Memory B cell (primary cell): ENCODE measurements at regions not wholly inside any gene's neighbourhood (a gene's known extent, or its start where the extent isn't known, plus 50 kb on each side); places are given as distances from the start of the nearest gene placed in this dataset.
A peak's percentile ranks its signal among the peaks of the same experiment; 100 is the strongest.
"Not testable (repeated sequence)": the region's sequence is repeated elsewhere in the genome, so short reads cannot be mapped to it uniquely, and the experiment has no call there.

Experiments
- ATAC-seq: fragments of 150-1000 bp; cut with Tn5 transposase; 2 replicates; pipeline ENCODE4 v1.10.0; 2021; ENCODE audit warnings: low read depth, mild to moderate bottlenecking, moderate library complexity
- DNase-seq, 2 donors: peaks; one replicate each; pipeline ENCODE4 v3.0.0; 2022; ENCODE audit warnings: low spot score in 2 of 2
- H3K27ac Mint-ChIP-seq: one replicate; pipeline ENCODE4 v1.8.0; 2022; ENCODE audit warnings: mild to moderate bottlenecking, moderate library complexity, mixed read lengths
- H3K27me3 Mint-ChIP-seq: one replicate; pipeline ENCODE4 v1.8.0; 2022; ENCODE audit warnings: mixed read lengths
- H3K36me3 Mint-ChIP-seq: one replicate; pipeline ENCODE4 v1.8.0; 2022; ENCODE audit warnings: mild to moderate bottlenecking, mixed read lengths
- H3K4me1 Mint-ChIP-seq: one replicate; pipeline ENCODE4 v1.8.0; 2022; ENCODE audit warnings: mixed read lengths
- H3K4me3 Mint-ChIP-seq: one replicate; pipeline ENCODE4 v1.8.0; 2022; ENCODE audit warnings: mild to moderate bottlenecking, moderate library complexity, mixed read lengths
- H3K9me3 Mint-ChIP-seq: one replicate; pipeline ENCODE4 v1.8.0; 2022; ENCODE audit warnings: mixed read lengths

GRCh38 chr7:149670288-149670687, 103.1 kb downstream of the ZNF467 start:
- no peak for DNase-seq
- H3K27me3 Mint-ChIP-seq, result peaks cover 20% of the 10 kb centered on the region

GRCh38 chr7:149669121-149669818, 104.1 kb downstream of the ZNF467 start:
- Mint-ChIP-seq H3K4me3 (no peak overlapping the region), H3K27ac (no peak overlapping the region), H3K9me3 (no peaks in the 10 kb centered on the region), H3K4me1 (no peaks in the 10 kb centered on the region), H3K27me3 (peaks cover 18% of the 10 kb centered on the region), H3K36me3 (no peaks in the 10 kb centered on the region)
- peak; percentile 22 for ATAC-seq
- no peak for DNase-seq

More at GRCh38 chr7:149670288-149670687, 103.1 kb downstream of the ZNF467 start:
- Mint-ChIP-seq H3K27ac (no peak overlapping the region), H3K36me3 (no peaks in the 10 kb centered on the region), H3K4me3 (no peak overlapping the region), H3K4me1 (no peaks in the 10 kb centered on the region), H3K9me3 (no peaks in the 10 kb centered on the region)
- ATAC-seq, result no peak

- Mint-ChIP-seq H3K27me3 (peaks cover 19% of the 10 kb centered on the region), H3K27ac (no peak overlapping the region), H3K9me3 (peaks cover 6% of the 10 kb centered on the region), H3K4me3 (no peak overlapping the region), H3K36me3 (no peaks in the 10 kb centered on the region), H3K4me1 (no peaks in the 10 kb centered on the region)
- ATAC-seq (no peak), DNase-seq (no peak)
Observed at GRCh38 chr7:149666360-149666945, 106.9 kb downstream of the ZNF467 start.

GRCh38 chr7:149665618-149666017, 107.8 kb downstream of the ZNF467 start:
- not testable (repeated sequence) for H3K4me3 Mint-ChIP-seq, H3K4me1 Mint-ChIP-seq, H3K36me3 Mint-ChIP-seq, ATAC-seq, H3K27ac Mint-ChIP-seq, H3K9me3 Mint-ChIP-seq, DNase-seq
- peaks cover 19% of the 10 kb centered on the region for H3K27me3 Mint-ChIP-seq

GRCh38 chr7:149664666-149665065, 108.7 kb downstream of the ZNF467 start:
- ATAC-seq, result no peak
- Mint-ChIP-seq H3K36me3 (no peaks in the 10 kb centered on the region), H3K4me3 (no peak overlapping the region), H3K27me3 (peaks cover 19% of the 10 kb centered on the region), H3K27ac (no peak overlapping the region), H3K4me1 (no peaks in the 10 kb centered on the region), H3K9me3 (peaks cover 6% of the 10 kb centered on the region)
- DNase-seq, result no peak

GRCh38 chr7:149664176-149664575, 109.2 kb downstream of the ZNF467 start:
- peaks cover 8% of the 10 kb centered on the region for H3K9me3 Mint-ChIP-seq
- no peak overlapping the region for H3K4me3 Mint-ChIP-seq
- H3K27me3 Mint-ChIP-seq, result peaks cover 17% of the 10 kb centered on the region
- no peak overlapping the region for H3K27ac Mint-ChIP-seq
- DNase-seq (no peak), ATAC-seq (no peak)
- no peaks in the 10 kb centered on the region for H3K4me1 Mint-ChIP-seq
- H3K36me3 Mint-ChIP-seq, result no peaks in the 10 kb centered on the region

GRCh38 chr7:149662591-149663095, 110.7 kb downstream of the ZNF467 start:
- peaks cover 8% of the 10 kb centered on the region for H3K9me3 Mint-ChIP-seq
- no peaks in the 10 kb centered on the region for H3K4me1 Mint-ChIP-seq
- peaks cover 17% of the 10 kb centered on the region for H3K27me3 Mint-ChIP-seq
- ATAC-seq (peak; percentile 67), DNase-seq (peak; percentile 15 to 48)
- no peak overlapping the region for H3K4me3 Mint-ChIP-seq
- no peak overlapping the region for H3K27ac Mint-ChIP-seq
- no peaks in the 10 kb centered on the region for H3K36me3 Mint-ChIP-seq

- Mint-ChIP-seq H3K4me3 (no peak overlapping the region), H3K4me1 (no peaks in the 10 kb centered on the region), H3K27me3 (peaks cover 6% of the 10 kb centered on the region), H3K27ac (no peak overlapping the region), H3K9me3 (peaks cover 13% of the 10 kb centered on the region), H3K36me3 (peaks cover 2% of the 10 kb centered on the region)
- DNase-seq, result no peak
- ATAC-seq, result no peak
Observed at GRCh38 chr7:149655784-149656183, 117.6 kb downstream of the ZNF467 start.

- Mint-ChIP-seq H3K9me3 (peaks cover 13% of the 10 kb centered on the region), H3K27ac (no peak overlapping the region), H3K4me1 (no peaks in the 10 kb centered on the region), H3K36me3 (peaks cover 2% of the 10 kb centered on the region), H3K27me3 (peaks cover 8% of the 10 kb centered on the region), H3K4me3 (no peak overlapping the region)
- no peak for ATAC-seq
- DNase-seq, result no peak
Observed at GRCh38 chr7:149654588-149654987, 118.8 kb downstream of the ZNF467 start.

- peaks cover 16% of the 10 kb centered on the region for H3K27me3 Mint-ChIP-seq
- not testable (repeated sequence) for H3K4me3 Mint-ChIP-seq, H3K4me1 Mint-ChIP-seq
Observed at GRCh38 chr7:149650190-149650589, 123.2 kb downstream of the ZNF467 start.

GRCh38 chr7:149644754-149645153, 128.6 kb downstream of the ZNF467 start:
- Mint-ChIP-seq H3K4me3 (no peak overlapping the region), H3K4me1 (no peaks in the 10 kb centered on the region), H3K27ac (no peak overlapping the region), H3K27me3 (peaks cover 15% of the 10 kb centered on the region), H3K9me3 (no peaks in the 10 kb centered on the region), H3K36me3 (no peaks in the 10 kb centered on the region)
- DNase-seq, result no peak
- ATAC-seq, result no peak

More at GRCh38 chr7:149650190-149650589, 123.2 kb downstream of the ZNF467 start:
- not testable (repeated sequence) for H3K36me3 Mint-ChIP-seq, H3K27ac Mint-ChIP-seq, ATAC-seq, DNase-seq
- H3K9me3 Mint-ChIP-seq, result peaks cover 12% of the 10 kb centered on the region

- Mint-ChIP-seq H3K36me3 (no peaks in the 10 kb centered on the region), H3K27ac (no peak overlapping the region), H3K4me3 (no peak overlapping the region), H3K9me3 (no peaks in the 10 kb centered on the region), H3K27me3 (peaks cover 13% of the 10 kb centered on the region), H3K4me1 (no peaks in the 10 kb centered on the region)
- DNase-seq, result no peak
- no peak for ATAC-seq
Observed at GRCh38 chr7:149642589-149642988, 130.8 kb downstream of the ZNF467 start.

- Mint-ChIP-seq H3K27me3 (peaks cover 15% of the 10 kb centered on the region), H3K4me3 (no peak overlapping the region), H3K4me1 (no peaks in the 10 kb centered on the region), H3K36me3 (no peaks in the 10 kb centered on the region), H3K27ac (no peak overlapping the region), H3K9me3 (no peaks in the 10 kb centered on the region)
- no peak for DNase-seq
- ATAC-seq, result no peak
Observed at GRCh38 chr7:149638566-149639320, 134.6 kb downstream of the ZNF467 start.

- H3K4me1 Mint-ChIP-seq, result no peaks in the 10 kb centered on the region
- H3K36me3 Mint-ChIP-seq, result no peaks in the 10 kb centered on the region
- H3K27ac Mint-ChIP-seq, result no peak overlapping the region
- no peak for ATAC-seq
- peaks cover 15% of the 10 kb centered on the region for H3K27me3 Mint-ChIP-seq
- DNase-seq, result no peak
- no peak overlapping the region for H3K4me3 Mint-ChIP-seq
- no peaks in the 10 kb centered on the region for H3K9me3 Mint-ChIP-seq
Observed at GRCh38 chr7:149637911-149638565, 135.3 kb downstream of the ZNF467 start.
